ENCODE measurements at regions not wholly inside any gene's neighbourhood (a gene's known extent, or its start where the extent isn't known, plus 50 kb on each side); places are given as distances from the start of the nearest gene placed in this dataset.

DNA sequence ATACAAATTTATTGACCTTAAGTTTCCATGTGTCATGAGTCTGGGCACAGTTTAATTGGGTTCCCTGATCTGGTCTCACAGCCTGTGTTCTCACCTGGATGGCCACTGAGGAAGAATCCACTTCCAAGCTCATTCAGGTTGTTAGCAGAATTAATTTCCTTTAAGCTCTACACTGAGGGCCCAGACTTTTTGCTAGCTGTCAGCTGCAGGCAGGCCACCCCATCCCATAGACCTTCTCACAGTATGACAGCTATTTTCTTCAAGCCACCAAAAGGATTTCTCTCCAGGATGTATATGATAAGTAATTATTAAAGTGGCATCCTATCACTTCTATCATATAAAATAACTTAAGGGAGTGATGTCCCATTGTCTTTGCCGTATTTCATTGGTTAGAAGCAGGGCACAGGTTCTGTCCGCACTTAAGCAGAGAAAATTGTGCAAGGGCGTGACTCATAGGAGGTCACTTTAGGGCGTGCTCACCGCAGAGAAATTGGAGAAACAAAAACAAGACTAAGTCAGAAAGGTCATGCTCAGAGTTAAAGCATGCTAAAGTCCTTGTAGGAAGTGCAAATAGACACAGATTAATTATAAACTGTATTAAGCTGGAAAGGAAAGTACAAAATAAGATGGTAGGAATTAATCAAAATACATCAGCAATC is 109.9 kb downstream of the AHR start:
- no peaks in the 10 kb centered on the region for H3K4me1 ChIP-seq (ENCODE audit: control insufficient read depth, low read length)
- H3F3A ChIP-seq (ENCODE audit: control insufficient read depth, insufficient read depth), result no peaks in the 10 kb centered on the region
- no peaks in the 10 kb centered on the region for H4K20me1 ChIP-seq (ENCODE audit: control insufficient read depth, insufficient read depth, low read depth, low read length)
- no peaks in the 10 kb centered on the region for H3K36me3 ChIP-seq (ENCODE audit: control insufficient read depth, low read length)
- no peaks in the 10 kb centered on the region for H3K9me3 ChIP-seq (ENCODE audit: control insufficient read depth, insufficient read depth, low read length)
- H3K4me3 ChIP-seq (ENCODE audit: low read length), result no peak overlapping the region
- H3K9me2 ChIP-seq (replicated peaks; ENCODE audit: control insufficient read depth, low read length), result no peaks in the 10 kb centered on the region
- no peak for TF ChIP-seq EZH2phosphoT487 (IDR thresholded peaks at IDR 0.05; ENCODE audit: borderline replicate concordance, low read length)
- TF ChIP-seq, protein P1, sequence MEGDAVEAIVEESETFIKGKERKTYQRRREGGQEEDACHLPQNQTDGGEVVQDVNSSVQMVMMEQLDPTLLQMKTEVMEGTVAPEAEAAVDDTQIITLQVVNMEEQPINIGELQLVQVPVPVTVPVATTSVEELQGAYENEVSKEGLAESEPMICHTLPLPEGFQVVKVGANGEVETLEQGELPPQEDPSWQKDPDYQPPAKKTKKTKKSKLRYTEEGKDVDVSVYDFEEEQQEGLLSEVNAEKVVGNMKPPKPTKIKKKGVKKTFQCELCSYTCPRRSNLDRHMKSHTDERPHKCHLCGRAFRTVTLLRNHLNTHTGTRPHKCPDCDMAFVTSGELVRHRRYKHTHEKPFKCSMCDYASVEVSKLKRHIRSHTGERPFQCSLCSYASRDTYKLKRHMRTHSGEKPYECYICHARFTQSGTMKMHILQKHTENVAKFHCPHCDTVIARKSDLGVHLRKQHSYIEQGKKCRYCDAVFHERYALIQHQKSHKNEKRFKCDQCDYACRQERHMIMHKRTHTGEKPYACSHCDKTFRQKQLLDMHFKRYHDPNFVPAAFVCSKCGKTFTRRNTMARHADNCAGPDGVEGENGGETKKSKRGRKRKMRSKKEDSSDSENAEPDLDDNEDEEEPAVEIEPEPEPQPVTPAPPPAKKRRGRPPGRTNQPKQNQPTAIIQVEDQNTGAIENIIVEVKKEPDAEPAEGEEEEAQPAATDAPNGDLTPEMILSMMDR (IDR thresholded peaks at IDR 0.05; ENCODE audit: low read depth, low read length, poor library complexity, severe bottlenecking), result no peak
- H3K4me2 ChIP-seq (ENCODE audit: low read length), result no peak overlapping the region
- H3K27me3 ChIP-seq (ENCODE audit: control insufficient read depth, low read length), result no peaks in the 10 kb centered on the region; the same call in 1 of the 2 replicates
- no peak overlapping the region for H3K27ac ChIP-seq (ENCODE audit: low read depth, low read length)
- no peaks in the 10 kb centered on the region for H3K79me2 ChIP-seq (ENCODE audit: control insufficient read depth, low read length)

GRCh38 chr7:17408904-17409290 is 110.4 kb downstream of the AHR start:
- no peaks in the 10 kb centered on the region for H3K9me2 ChIP-seq (replicated peaks; ENCODE audit: control insufficient read depth, low read length)
- H3K4me2 ChIP-seq (ENCODE audit: low read length), result no peak overlapping the region
- H3K4me3 ChIP-seq (ENCODE audit: low read length), result no peak overlapping the region
- no peak for TF ChIP-seq EZH2phosphoT487 (IDR thresholded peaks at IDR 0.05; ENCODE audit: borderline replicate concordance, low read length)
- TF ChIP-seq, protein P1 (IDR thresholded peaks at IDR 0.05; ENCODE audit: low read depth, low read length, poor library complexity, severe bottlenecking), result no peak
- H3K36me3 ChIP-seq (ENCODE audit: control insufficient read depth, low read length), result no peaks in the 10 kb centered on the region
- H3K4me1 ChIP-seq (ENCODE audit: control insufficient read depth, low read length), result no peaks in the 10 kb centered on the region
- no peaks in the 10 kb centered on the region; the same call in 1 of the 2 replicates for H3K27me3 ChIP-seq (ENCODE audit: control insufficient read depth, low read length)
- H3K79me2 ChIP-seq (ENCODE audit: control insufficient read depth, low read length), result no peaks in the 10 kb centered on the region
- no peaks in the 10 kb centered on the region for H3F3A ChIP-seq (ENCODE audit: control insufficient read depth, insufficient read depth)
- no peaks in the 10 kb centered on the region for H3K9me3 ChIP-seq (ENCODE audit: control insufficient read depth, insufficient read depth, low read length)
- no peaks in the 10 kb centered on the region for H4K20me1 ChIP-seq (ENCODE audit: control insufficient read depth, insufficient read depth, low read depth, low read length)
- no peak overlapping the region for H3K27ac ChIP-seq (ENCODE audit: low read depth, low read length)

GRCh38 chr7:17411922-17412321 is 113.5 kb downstream of the AHR start:
- Histone ChIP-seq H4K20me1 (ENCODE audit: control insufficient read depth, insufficient read depth, low read depth, low read length) (no peaks in the 10 kb centered on the region), H3K79me2 (ENCODE audit: control insufficient read depth, low read length) (no peaks in the 10 kb centered on the region), H3K9me2 (replicated peaks; ENCODE audit: control insufficient read depth, low read length) (no peaks in the 10 kb centered on the region), H3K27ac (ENCODE audit: low read depth, low read length) (no peak overlapping the region), H3K36me3 (ENCODE audit: control insufficient read depth, low read length) (no peaks in the 10 kb centered on the region), H3K4me2 (ENCODE audit: low read length) (no peak overlapping the region), H3K4me3 (ENCODE audit: low read length) (no peak overlapping the region), H3K9me3 (ENCODE audit: control insufficient read depth, insufficient read depth, low read length) (no peaks in the 10 kb centered on the region), H3F3A (ENCODE audit: control insufficient read depth, insufficient read depth) (no peaks in the 10 kb centered on the region), H3K4me1 (ENCODE audit: control insufficient read depth, low read length) (no peaks in the 10 kb centered on the region), H3K27me3 (ENCODE audit: control insufficient read depth, low read length) (no peaks in the 10 kb centered on the region; the same call in 1 of the 2 replicates)
- TF ChIP-seq, protein P1 (IDR thresholded peaks at IDR 0.05; ENCODE audit: low read depth, low read length, poor library complexity, severe bottlenecking), result no peak
- TF ChIP-seq EZH2phosphoT487 (IDR thresholded peaks at IDR 0.05; ENCODE audit: borderline replicate concordance, low read length), result no peak

Measured in DOHH2 (cell line).